A549 (cell line): ENCODE measurements at regions not wholly inside any gene's neighbourhood (a gene's known extent, or its start where the extent isn't known, plus 50 kb on each side); places are given as distances from the start of the nearest gene placed in this dataset.

Source experiments
- ATAC-seq, 2 experiments: fragments of 200-7000 bp in 1 of 2; fragments of >200 bp in 1 of 2; cut with Nextera tagmentation in 1 of 2; cut with Tn5 transposase in 1 of 2; 3 replicates each; pipeline versions ENCODE4 v1.8.0 to v1.9.1; 2018 to 2020; ENCODE audit warnings: mild to moderate bottlenecking in 1 of 2, moderate library complexity in 1 of 2
- CTCF ChIA-PET: fragments of 300-600 bp; sonication (Branson Sonifier 250); formaldehyde crosslinking; extraction: SDS; loops from one replicate; lab custom pipeline; 2021; ENCODE audit warnings: antibody characterized with exemption, inconsistent platforms; lab: Yijun Ruan, JAX
- POLR2A ChIA-PET: fragments of 350-600 bp; formaldehyde crosslinking; extraction: SDS; loops from one replicate; lab custom pipeline; 2021; ENCODE audit warnings: antibody characterized with exemption, inconsistent platforms; lab: Yijun Ruan, JAX
- DNase-seq, 2 experiments: peaks; one replicate each; pipeline versions ENCODE4 v3.0.0 to v3.0.0-alpha.2; 2011 to 2016; ENCODE audit warnings: low read depth in 1 of 2, low spot score in 1 of 2
- FAIRE-seq: peaks from 2 replicates; lab custom pipeline; 2011; peaks lifted over from hg19 to GRCh38; lab: Jason Lieb, UNC
- H3K27ac ChIP-seq, 2 experiments: fragments of >200 bp; sonication (Bioruptor Twin); formaldehyde crosslinking; 3 replicates each; pipeline ENCODE4 v1.5.1; 2016 to 2017
- H3K4me1 ChIP-seq: fragments of >200 bp; sonication (Bioruptor Twin); formaldehyde crosslinking; 3 replicates; pipeline ENCODE4 v1.6.1; 2016
- H3K4me2 ChIP-seq: fragments of >200 bp; sonication (Bioruptor Twin); formaldehyde crosslinking; 3 replicates; pipeline ENCODE4 v1.6.1; 2016
- H3K4me3 ChIP-seq: fragments of >200 bp; sonication (Bioruptor Twin); formaldehyde crosslinking; 3 replicates; pipeline ENCODE4 v1.5.1; 2016
- H3K9me3 ChIP-seq: fragments of >200 bp; sonication (Bioruptor Twin); formaldehyde crosslinking; 3 replicates; pipeline ENCODE4 v1.6.1; 2016
- CEBPB ChIP-seq, 2 experiments: fragments of >200 bp in 1 of 2; sonication (Bioruptor Twin) in 1 of 2; formaldehyde crosslinking in 1 of 2; IDR thresholded peaks; 2 replicates each; pipeline ENCODE4 v1.6.1; 2012 to 2016
- EHF ChIP-seq: fragments of 250-450 bp; sonication (Bioruptor Pico); IDR thresholded peaks from 2 replicates; pipeline ENCODE4 v1.5.0; 2020; ENCODE audit warnings: mild to moderate bottlenecking
- EHMT2 ChIP-seq: fragments of 200-600 bp; sonication (generic); IDR thresholded peaks from 2 replicates; pipeline ENCODE4 v1.6.1; 2016; ENCODE audit warnings: antibody characterized with exemption, low read depth, mild to moderate bottlenecking, moderate library complexity
- EP300 ChIP-seq, 2 experiments: fragments of >200 bp; sonication (Bioruptor Twin); formaldehyde crosslinking; IDR thresholded peaks; 2 replicates in 1 of 2; 3 replicates in 1 of 2; pipeline ENCODE4 v1.6.1; 2016 to 2017
- FOSB ChIP-seq: fragments of 250-450 bp; sonication (Bioruptor Pico); IDR thresholded peaks from 2 replicates; pipeline ENCODE4 v1.5.0; 2020; ENCODE audit warnings: mild to moderate bottlenecking, moderate library complexity
- HOXB13 ChIP-seq: fragments of 250-450 bp; sonication (Bioruptor Pico); IDR thresholded peaks from 2 replicates; pipeline ENCODE4 v1.5.0; 2020; ENCODE audit warnings: low read depth, mild to moderate bottlenecking, moderate library complexity
- MAFK ChIP-seq: fragments of 450-650 bp; IDR thresholded peaks from 2 replicates; pipeline ENCODE4 v1.6.1; 2014; ENCODE audit not compliant: partially characterized antibody
- MAZ ChIP-seq: fragments of 150-350 bp; IDR thresholded peaks from 2 replicates; pipeline ENCODE4 v1.6.1; 2014; ENCODE audit warnings: antibody characterized with exemption, low read depth, low read length, borderline replicate concordance
- MYC ChIP-seq: IDR thresholded peaks from 2 replicates; pipeline ENCODE4 v1.6.1; 2012; ENCODE audit warnings: mild to moderate bottlenecking, inconsistent platforms, low read length, improper control_type of control experiment, borderline replicate concordance
- NFE2L2 ChIP-seq: fragments of 150-350 bp; conservative IDR thresholded peaks from 2 replicates; pipeline ENCODE4 v1.6.1; 2014; ENCODE audit warnings: low read length
- NR3C1 ChIP-seq: fragments of >200 bp; sonication (Bioruptor Twin); formaldehyde crosslinking; IDR thresholded peaks from 3 replicates; pipeline ENCODE4 v1.6.1; 2017
- POLR2AphosphoS2 ChIP-seq: conservative IDR thresholded peaks from 2 replicates; pipeline ENCODE4 v1.6.1; 2012; ENCODE audit warnings: low read length, improper control_type of control experiment, inconsistent platforms
- RAD21 ChIP-seq, 2 experiments: fragments of >200 bp in 1 of 2; sonication (Bioruptor Twin) in 1 of 2; formaldehyde crosslinking in 1 of 2; IDR thresholded peaks in 1 of 2; conservative IDR thresholded peaks in 1 of 2; 2 replicates in 1 of 2; 3 replicates in 1 of 2; pipeline ENCODE4 v1.6.1; 2012 to 2018; ENCODE audit warnings: inconsistent platforms in 1 of 2
- SREBF2 ChIP-seq: fragments of 450-650 bp; IDR thresholded peaks from 2 replicates; pipeline ENCODE4 v1.6.1; 2014; ENCODE audit warnings: mild to moderate bottlenecking, moderate library complexity
- WGBS: methylation state at CpG from one replicate; pipeline ENCODE4 v1.1.6; 2017; ENCODE audit errors: missing lambda C conversion rate; 5-methylcytosine and 5-hydroxymethylcytosine counted together
- TF ChIP-seq, protein P1 (sequence below): fragments of 250-450 bp; sonication (Bioruptor Pico); IDR thresholded peaks from 2 replicates; pipeline ENCODE4 v1.5.0; 2020; ENCODE audit warnings: low read depth, mild to moderate bottlenecking, moderate library complexity
- TF ChIP-seq, protein P2 (sequence below): fragments of 250-450 bp; sonication (Bioruptor Pico); IDR thresholded peaks from 2 replicates; pipeline ENCODE4 v1.5.0; 2021; ENCODE audit warnings: mild to moderate bottlenecking, moderate library complexity, borderline replicate concordance
- TF ChIP-seq, protein P3 (sequence below): IDR thresholded peaks from 2 replicates; pipeline ENCODE4 v1.6.1; 2012
- TF ChIP-seq, protein P4 (sequence below): fragments of >200 bp; sonication (Bioruptor Twin); formaldehyde crosslinking; IDR thresholded peaks from 2 replicates; pipeline ENCODE4 v1.6.1; 2016
- TF ChIP-seq, protein P5 (sequence below): fragments of 200-600 bp; sonication (generic); IDR thresholded peaks from 2 replicates; pipeline ENCODE4 v1.6.1; 2016; ENCODE audit warnings: antibody characterized with exemption, mild to moderate bottlenecking, moderate library complexity

DNA sequence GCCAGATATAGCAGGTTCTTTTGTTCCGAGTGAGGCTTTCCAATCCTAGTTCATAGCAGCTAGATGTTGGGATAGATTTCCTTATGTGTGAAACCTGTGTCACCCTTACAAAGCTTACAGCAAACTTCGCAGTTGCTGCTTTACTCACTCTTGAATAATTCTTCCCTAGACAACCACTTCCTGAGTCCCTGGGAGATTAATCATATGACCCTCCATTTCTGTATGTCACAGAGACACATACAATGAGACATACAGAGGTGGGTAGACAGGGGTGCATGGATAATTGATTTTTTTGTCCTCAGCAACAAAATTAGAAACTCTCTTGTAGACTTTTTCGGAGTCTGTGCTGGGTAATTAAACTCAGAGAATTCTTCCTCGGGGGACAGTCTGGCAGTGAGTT, 163.2 kb downstream of the NSUN3 start:
- Histone ChIP-seq H3K4me3 (no peak overlapping the region), H3K4me1 (no peaks in the 10 kb centered on the region), H3K27ac (no peak overlapping the region), H3K9me3 (no peaks in the 10 kb centered on the region), H3K4me2 (no peak overlapping the region)
- ATAC-seq, result no peak; a peak in 1 of 6 replicates
- 13% methylated on average over 4 of the region's 4 CpGs for WGBS
- FAIRE-seq, result no peak
- no peak for DNase-seq
- CTCF ChIA-PET, result no interaction called here
- TF ChIP-seq EHMT2, result no peak
- POLR2A ChIA-PET, result no interaction called here

DNA sequence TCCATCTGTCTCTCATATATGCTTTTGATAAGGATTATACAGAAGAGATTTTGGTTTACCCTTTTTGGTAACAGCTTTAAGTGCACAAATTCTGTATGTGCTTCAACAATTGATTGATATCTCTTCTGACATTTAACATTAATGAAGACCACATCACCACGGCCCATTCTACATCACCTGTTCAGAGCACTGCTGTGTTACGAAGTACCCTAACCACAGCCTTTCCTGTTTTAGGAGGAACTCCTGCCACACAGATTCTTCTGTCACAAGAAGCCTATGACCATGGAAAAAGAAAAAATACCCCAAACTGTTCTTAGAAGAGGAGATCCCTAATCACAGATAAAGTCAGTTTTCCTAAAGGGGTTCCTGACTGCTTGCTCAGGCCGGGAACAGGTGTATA, 170.1 kb downstream of the NSUN3 start:
- POLR2A ChIA-PET, result no interaction called here
- TF ChIP-seq EP300 (IDR thresholded peaks at IDR 0.05) (no peak), NFE2L2 (no peak), MYC (no peak), FOSB (CRISPR knock-in tag) (no peak), MAZ (no peak), CEBPB (IDR thresholded peaks at IDR 0.05) (no peak), EHF (CRISPR knock-in tag) (no peak), POLR2AphosphoS2 (no peak), SREBF2 (no peak), NR3C1 (no peak), MAFK (no peak), RAD21 (conservative IDR thresholded peaks at IDR 0.05 in 1 of 2, IDR thresholded peaks at IDR 0.05 in 1 of 2) (no peak), HOXB13 (CRISPR knock-in tag) (no peak)
- TF ChIP-seq, protein P1, sequence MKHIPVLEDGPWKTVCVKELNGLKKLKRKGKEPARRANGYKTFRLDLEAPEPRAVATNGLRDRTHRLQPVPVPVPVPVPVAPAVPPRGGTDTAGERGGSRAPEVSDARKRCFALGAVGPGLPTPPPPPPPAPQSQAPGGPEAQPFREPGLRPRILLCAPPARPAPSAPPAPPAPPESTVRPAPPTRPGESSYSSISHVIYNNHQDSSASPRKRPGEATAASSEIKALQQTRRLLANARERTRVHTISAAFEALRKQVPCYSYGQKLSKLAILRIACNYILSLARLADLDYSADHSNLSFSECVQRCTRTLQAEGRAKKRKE, result no peak
- TF ChIP-seq, protein P2, sequence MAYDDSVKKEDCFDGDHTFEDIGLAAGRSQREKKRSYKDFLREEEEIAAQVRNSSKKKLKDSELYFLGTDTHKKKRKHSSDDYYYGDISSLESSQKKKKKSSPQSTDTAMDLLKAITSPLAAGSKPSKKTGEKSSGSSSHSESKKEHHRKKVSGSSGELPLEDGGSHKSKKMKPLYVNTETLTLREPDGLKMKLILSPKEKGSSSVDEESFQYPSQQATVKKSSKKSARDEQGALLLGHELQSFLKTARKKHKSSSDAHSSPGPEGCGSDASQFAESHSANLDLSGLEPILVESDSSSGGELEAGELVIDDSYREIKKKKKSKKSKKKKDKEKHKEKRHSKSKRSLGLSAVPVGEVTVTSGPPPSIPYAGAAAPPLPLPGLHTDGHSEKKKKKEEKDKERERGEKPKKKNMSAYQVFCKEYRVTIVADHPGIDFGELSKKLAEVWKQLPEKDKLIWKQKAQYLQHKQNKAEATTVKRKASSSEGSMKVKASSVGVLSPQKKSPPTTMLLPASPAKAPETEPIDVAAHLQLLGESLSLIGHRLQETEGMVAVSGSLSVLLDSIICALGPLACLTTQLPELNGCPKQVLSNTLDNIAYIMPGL, result no peak
- TF ChIP-seq, protein P3, sequence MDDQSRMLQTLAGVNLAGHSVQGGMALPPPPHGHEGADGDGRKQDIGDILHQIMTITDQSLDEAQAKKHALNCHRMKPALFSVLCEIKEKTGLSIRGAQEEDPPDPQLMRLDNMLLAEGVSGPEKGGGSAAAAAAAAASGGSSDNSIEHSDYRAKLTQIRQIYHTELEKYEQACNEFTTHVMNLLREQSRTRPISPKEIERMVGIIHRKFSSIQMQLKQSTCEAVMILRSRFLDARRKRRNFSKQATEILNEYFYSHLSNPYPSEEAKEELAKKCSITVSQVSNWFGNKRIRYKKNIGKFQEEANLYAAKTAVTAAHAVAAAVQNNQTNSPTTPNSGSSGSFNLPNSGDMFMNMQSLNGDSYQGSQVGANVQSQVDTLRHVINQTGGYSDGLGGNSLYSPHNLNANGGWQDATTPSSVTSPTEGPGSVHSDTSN, result no peak
- TF ChIP-seq, protein P4, sequence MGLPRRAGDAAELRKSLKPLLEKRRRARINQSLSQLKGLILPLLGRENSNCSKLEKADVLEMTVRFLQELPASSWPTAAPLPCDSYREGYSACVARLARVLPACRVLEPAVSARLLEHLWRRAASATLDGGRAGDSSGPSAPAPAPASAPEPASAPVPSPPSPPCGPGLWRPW, result no peak
- TF ChIP-seq, protein P5, sequence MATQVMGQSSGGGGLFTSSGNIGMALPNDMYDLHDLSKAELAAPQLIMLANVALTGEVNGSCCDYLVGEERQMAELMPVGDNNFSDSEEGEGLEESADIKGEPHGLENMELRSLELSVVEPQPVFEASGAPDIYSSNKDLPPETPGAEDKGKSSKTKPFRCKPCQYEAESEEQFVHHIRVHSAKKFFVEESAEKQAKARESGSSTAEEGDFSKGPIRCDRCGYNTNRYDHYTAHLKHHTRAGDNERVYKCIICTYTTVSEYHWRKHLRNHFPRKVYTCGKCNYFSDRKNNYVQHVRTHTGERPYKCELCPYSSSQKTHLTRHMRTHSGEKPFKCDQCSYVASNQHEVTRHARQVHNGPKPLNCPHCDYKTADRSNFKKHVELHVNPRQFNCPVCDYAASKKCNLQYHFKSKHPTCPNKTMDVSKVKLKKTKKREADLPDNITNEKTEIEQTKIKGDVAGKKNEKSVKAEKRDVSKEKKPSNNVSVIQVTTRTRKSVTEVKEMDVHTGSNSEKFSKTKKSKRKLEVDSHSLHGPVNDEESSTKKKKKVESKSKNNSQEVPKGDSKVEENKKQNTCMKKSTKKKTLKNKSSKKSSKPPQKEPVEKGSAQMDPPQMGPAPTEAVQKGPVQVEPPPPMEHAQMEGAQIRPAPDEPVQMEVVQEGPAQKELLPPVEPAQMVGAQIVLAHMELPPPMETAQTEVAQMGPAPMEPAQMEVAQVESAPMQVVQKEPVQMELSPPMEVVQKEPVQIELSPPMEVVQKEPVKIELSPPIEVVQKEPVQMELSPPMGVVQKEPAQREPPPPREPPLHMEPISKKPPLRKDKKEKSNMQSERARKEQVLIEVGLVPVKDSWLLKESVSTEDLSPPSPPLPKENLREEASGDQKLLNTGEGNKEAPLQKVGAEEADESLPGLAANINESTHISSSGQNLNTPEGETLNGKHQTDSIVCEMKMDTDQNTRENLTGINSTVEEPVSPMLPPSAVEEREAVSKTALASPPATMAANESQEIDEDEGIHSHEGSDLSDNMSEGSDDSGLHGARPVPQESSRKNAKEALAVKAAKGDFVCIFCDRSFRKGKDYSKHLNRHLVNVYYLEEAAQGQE, result no peak
- FAIRE-seq (no peak), DNase-seq (no peak), ATAC-seq (no peak)
- Histone ChIP-seq H3K4me1 (no peaks in the 10 kb centered on the region), H3K4me3 (no peak overlapping the region), H3K27ac (no peak overlapping the region), H3K4me2 (no peak overlapping the region), H3K9me3 (no peaks in the 10 kb centered on the region)
- WGBS, result 17% methylated on average over 3 of the region's 3 CpGs
- CTCF ChIA-PET, result interaction anchor here (1.9 kb wide), 1 partner anchor 13 kb away, joined by 4 read pairs; no protein-coding TSS in a partner anchor
